ENCODE measurements at regions not wholly inside any gene's neighbourhood (a gene's known extent, or its start where the extent isn't known, plus 50 kb on each side); places are given as distances from the start of the nearest gene placed in this dataset.

DNA sequence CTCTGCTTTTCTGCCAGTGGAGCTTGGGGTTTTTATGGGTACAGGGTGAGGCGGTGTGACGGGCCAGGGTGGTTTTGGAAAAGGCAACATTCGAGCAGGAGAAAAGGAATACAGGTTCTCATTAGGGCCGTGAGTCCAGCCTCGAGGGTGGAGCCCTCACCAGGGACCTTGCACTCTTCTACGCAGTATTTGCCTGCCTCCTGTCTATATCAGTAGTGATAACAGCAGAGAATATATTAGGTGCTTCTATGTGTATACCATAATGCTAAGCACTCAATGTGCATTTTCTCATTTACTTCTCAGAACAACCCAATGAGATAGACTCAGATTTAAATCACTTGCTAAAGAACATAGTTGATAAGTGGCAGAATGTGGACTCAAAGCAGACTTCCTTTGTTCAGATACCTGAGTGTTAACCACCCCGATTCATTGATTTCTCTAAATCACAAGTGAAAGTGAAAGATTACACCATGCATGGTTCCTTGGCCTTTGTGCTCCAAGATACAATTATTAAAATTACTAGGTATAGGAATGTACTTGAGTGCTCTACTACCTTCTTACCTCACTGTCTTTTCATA lies 403.9 kb downstream of the PCDH7 start:
- TF ChIP-seq, protein P1, sequence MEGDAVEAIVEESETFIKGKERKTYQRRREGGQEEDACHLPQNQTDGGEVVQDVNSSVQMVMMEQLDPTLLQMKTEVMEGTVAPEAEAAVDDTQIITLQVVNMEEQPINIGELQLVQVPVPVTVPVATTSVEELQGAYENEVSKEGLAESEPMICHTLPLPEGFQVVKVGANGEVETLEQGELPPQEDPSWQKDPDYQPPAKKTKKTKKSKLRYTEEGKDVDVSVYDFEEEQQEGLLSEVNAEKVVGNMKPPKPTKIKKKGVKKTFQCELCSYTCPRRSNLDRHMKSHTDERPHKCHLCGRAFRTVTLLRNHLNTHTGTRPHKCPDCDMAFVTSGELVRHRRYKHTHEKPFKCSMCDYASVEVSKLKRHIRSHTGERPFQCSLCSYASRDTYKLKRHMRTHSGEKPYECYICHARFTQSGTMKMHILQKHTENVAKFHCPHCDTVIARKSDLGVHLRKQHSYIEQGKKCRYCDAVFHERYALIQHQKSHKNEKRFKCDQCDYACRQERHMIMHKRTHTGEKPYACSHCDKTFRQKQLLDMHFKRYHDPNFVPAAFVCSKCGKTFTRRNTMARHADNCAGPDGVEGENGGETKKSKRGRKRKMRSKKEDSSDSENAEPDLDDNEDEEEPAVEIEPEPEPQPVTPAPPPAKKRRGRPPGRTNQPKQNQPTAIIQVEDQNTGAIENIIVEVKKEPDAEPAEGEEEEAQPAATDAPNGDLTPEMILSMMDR (IDR thresholded peaks at IDR 0.05 in 4 of 5, conservative IDR thresholded peaks at IDR 0.05 in 1 of 5) = no peak
- TF ChIP-seq POLR2A (IDR thresholded peaks at IDR 0.05) = no peak
